Right atrium auricular region (tissue), 2 donors: ENCODE measurements at regions not wholly inside any gene's neighbourhood (a gene's known extent, or its start where the extent isn't known, plus 50 kb on each side); places are given as distances from the start of the nearest gene placed in this dataset.

Source experiments
- DNase-seq: peaks from one replicate; pipeline ENCODE4 v3.0.0-alpha.2; 2019; ENCODE audit warnings: low spot score
- H3K27ac ChIP-seq, 2 donors: fragments of 200-600 bp; sonication (generic); 1 replicate in 1 of 2; 2 replicates in 1 of 2; pipeline ENCODE4 v1.5.1; 2016 to 2019
- H3K27me3 ChIP-seq, 2 donors: fragments of 200-600 bp; sonication (generic); one replicate each; pipeline versions ENCODE4 v1.5.1 to v1.6.0; 2017 to 2019
- H3K36me3 ChIP-seq: fragments of 200-600 bp; sonication (generic); one replicate; pipeline ENCODE4 v1.5.1; 2016
- H3K4me1 ChIP-seq, 2 donors: fragments of 200-600 bp; sonication (generic); one replicate each; pipeline versions ENCODE4 v1.5.1 to v1.6.0; 2017 to 2019
- H3K4me3 ChIP-seq, 2 donors: fragments of 200-600 bp; sonication (generic); 1 replicate in 1 of 2; 2 replicates in 1 of 2; pipeline ENCODE4 v1.5.1; 2017 to 2019; ENCODE audit warnings: mild to moderate bottlenecking in 1 of 2, moderate library complexity in 1 of 2
- H3K9me3 ChIP-seq, 2 donors: fragments of 200-600 bp; sonication (generic); one replicate each; pipeline ENCODE4 v1.5.1; 2019
- TF ChIP-seq, protein P1 (sequence below), 2 donors: fragments of 200-600 bp; sonication (generic); IDR thresholded peaks; one replicate each; pipeline ENCODE4 v1.5.1; 2019; ENCODE audit warnings: antibody characterized with exemption in 2 of 2

DNA sequence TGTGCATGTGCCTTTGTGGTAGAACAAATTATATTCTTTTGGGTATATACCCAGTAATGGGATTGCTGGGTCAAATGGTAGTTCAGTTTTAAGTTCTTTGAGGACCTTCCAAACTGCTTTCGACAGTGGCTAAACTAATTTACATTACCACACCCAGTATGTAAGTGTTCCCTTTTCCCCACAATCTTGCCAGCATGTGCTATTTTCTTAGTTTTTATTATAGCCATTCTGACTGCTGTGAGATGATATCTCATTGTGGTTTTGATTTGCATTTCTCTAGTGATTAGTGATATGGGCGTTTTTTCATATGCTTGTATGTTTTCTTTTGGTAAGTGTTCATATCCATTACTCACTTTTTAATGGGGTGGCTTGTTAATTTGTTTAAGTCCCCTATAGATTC, 251.6 kb upstream of the DEFB112 start:
- Histone ChIP-seq H3K27ac (no peak overlapping the region), H3K9me3 (peaks cover 0 to 6% of the 10 kb centered on the region in 2 donors), H3K27me3 (no peaks in the 10 kb centered on the region), H3K4me1 (no peaks in the 10 kb centered on the region), H3K36me3 (no peaks in the 10 kb centered on the region), H3K4me3 (no peak overlapping the region)
- TF ChIP-seq, protein P1, sequence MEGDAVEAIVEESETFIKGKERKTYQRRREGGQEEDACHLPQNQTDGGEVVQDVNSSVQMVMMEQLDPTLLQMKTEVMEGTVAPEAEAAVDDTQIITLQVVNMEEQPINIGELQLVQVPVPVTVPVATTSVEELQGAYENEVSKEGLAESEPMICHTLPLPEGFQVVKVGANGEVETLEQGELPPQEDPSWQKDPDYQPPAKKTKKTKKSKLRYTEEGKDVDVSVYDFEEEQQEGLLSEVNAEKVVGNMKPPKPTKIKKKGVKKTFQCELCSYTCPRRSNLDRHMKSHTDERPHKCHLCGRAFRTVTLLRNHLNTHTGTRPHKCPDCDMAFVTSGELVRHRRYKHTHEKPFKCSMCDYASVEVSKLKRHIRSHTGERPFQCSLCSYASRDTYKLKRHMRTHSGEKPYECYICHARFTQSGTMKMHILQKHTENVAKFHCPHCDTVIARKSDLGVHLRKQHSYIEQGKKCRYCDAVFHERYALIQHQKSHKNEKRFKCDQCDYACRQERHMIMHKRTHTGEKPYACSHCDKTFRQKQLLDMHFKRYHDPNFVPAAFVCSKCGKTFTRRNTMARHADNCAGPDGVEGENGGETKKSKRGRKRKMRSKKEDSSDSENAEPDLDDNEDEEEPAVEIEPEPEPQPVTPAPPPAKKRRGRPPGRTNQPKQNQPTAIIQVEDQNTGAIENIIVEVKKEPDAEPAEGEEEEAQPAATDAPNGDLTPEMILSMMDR (IDR thresholded peaks at IDR 0.05), result no peak
- no peak for DNase-seq

DNA sequence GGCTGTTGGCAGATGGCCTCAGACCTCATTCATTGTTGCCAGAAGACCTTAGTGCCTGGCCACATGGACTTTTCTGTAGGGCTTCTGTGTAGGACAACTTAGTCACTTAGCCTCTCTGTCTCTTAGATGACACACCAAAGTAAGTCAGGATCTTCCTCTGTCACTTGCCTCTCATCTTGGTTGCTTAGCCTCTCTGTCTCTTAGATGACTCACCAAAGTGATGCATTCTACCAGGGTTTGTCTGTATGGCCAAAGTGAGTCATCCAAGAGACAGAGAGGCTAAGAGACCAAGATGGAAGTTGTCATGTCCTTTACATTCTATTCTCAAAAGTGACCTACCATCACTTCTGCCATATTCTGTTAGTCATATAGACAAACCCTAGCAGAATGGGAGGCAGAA, 255.9 kb upstream of the DEFB112 start:
- no peak overlapping the region for H3K4me3 ChIP-seq
- TF ChIP-seq, protein P1 (IDR thresholded peaks at IDR 0.05), result no peak
- no peaks in the 10 kb centered on the region for H3K4me1 ChIP-seq
- H3K9me3 ChIP-seq, result peaks cover 0 to 6% of the 10 kb centered on the region in 2 donors
- H3K27me3 ChIP-seq, result no peaks in the 10 kb centered on the region
- DNase-seq, result no peak
- H3K36me3 ChIP-seq, result no peaks in the 10 kb centered on the region
- no peak overlapping the region for H3K27ac ChIP-seq

DNA sequence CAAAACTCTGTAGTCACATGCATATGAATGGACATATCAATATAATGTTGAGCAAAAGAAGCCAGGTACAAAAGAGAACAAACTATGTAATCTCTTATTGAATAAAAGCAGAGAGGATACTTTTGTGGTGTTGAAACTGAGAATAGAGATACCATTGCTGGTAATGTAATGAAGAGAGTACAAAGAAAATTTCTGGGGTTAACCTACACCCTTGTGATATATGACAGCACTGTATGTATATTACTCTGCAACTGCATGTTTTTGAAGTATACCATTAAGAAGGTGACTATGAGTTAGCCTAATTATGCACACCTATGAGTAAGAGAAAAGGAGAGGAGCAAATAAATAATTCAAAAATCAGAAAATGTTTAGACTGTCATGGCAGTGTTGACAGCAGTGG, 268.8 kb upstream of the DEFB112 start:
- TF ChIP-seq, protein P1 (IDR thresholded peaks at IDR 0.05), result no peak

DNA sequence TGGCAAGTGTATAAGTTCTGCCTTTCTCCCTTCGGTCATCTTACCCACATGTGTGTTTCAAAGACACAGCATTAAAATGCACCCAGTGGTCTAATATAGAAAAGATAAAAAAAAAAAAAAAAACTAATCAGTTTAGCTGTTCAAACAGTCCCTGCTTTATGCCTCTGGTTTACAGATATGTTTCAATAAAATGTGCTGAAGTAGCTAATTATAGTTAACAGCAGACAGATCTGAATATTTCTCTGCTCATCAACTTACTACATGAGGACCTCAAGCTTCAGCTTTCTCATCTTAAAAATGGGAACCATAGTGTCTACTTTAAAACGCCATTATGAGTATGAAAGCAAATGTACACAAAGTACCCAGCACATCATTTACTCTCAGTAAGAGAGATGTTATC, 280.6 kb upstream of the DEFB112 start:
- H3K9me3 ChIP-seq, result no peaks in the 10 kb centered on the region
- no peaks in the 10 kb centered on the region for H3K27me3 ChIP-seq
- H3K4me1 ChIP-seq, result no peaks in the 10 kb centered on the region
- DNase-seq, result no peak
- H3K36me3 ChIP-seq, result no peaks in the 10 kb centered on the region
- TF ChIP-seq, protein P1 (IDR thresholded peaks at IDR 0.05), result no peak
- H3K4me3 ChIP-seq, result no peak overlapping the region
- H3K27ac ChIP-seq, result no peak overlapping the region

More for the DNA sequence above, 268.8 kb upstream of the DEFB112 start:
- no peaks in the 10 kb centered on the region for H3K9me3 ChIP-seq
- H3K27me3 ChIP-seq, result no peaks in the 10 kb centered on the region
- H3K4me3 ChIP-seq, result no peak overlapping the region
- no peak overlapping the region for H3K27ac ChIP-seq
- DNase-seq, result no peak
- no peaks in the 10 kb centered on the region for H3K36me3 ChIP-seq
- no peaks in the 10 kb centered on the region for H3K4me1 ChIP-seq

DNA sequence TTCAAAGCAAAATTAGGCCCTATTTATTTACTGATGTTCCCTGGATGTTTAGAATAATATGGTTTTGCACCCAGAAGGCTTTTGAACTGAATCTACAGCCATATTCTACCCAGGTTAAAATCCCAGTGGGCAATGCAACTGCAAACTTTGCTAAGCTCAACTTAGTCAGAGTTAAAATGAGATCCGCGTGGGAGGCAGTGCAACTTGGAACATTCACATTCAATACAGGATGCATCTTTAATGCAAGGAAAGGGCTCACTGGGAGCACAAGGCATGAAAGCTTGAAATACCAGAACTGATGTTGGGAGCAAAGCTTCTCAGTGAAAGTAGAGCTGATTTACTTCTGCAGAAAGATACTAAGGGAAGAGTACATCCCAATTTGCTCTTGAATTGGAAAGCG, 281.2 kb upstream of the DEFB112 start:
- no peaks in the 10 kb centered on the region for H3K27me3 ChIP-seq
- no peak overlapping the region for H3K27ac ChIP-seq
- TF ChIP-seq, protein P1 (IDR thresholded peaks at IDR 0.05), result no peak
- DNase-seq, result no peak
- no peak overlapping the region for H3K4me3 ChIP-seq
- H3K9me3 ChIP-seq, result no peaks in the 10 kb centered on the region
- no peaks in the 10 kb centered on the region for H3K4me1 ChIP-seq
- H3K36me3 ChIP-seq, result no peaks in the 10 kb centered on the region

DNA sequence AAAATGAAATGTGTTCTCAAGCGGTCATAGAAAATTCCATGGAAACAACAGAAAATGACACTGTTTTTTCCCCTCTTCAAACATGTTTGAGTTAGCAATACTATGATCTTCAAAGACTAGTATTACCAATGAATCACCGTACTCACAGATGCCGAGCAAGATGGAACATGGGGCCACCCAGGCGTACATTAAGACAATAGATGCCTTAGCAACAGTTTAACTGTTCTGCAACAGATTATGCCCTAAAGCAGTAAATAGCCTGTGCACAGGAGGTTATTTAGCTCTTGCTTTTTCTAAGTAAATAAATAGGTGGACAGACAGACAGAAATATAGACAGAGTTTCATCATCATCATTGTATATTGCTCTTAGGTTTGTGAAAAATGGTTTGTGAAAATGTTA, 284.0 kb upstream of the DEFB112 start:
- TF ChIP-seq, protein P1 (IDR thresholded peaks at IDR 0.05), result no peak
- Histone ChIP-seq H3K27me3 (no peaks in the 10 kb centered on the region), H3K4me3 (no peak overlapping the region), H3K27ac (no peak overlapping the region), H3K4me1 (no peaks in the 10 kb centered on the region), H3K9me3 (no peaks in the 10 kb centered on the region), H3K36me3 (no peaks in the 10 kb centered on the region)
- DNase-seq, result no peak
